ENCODE measurements at regions not wholly inside any gene's neighbourhood (a gene's known extent, or its start where the extent isn't known, plus 50 kb on each side); places are given as distances from the start of the nearest gene placed in this dataset.

GRCh38 chr15:98560338-98560737 is 88.0 kb upstream of the IGF1R start:
- no peaks in the 10 kb centered on the region for H3K27me3 ChIP-seq (ENCODE audit: control insufficient read depth, insufficient read depth, low read length)
- H3K4me3 ChIP-seq (ENCODE audit: insufficient read depth, low read depth, low read length): no peak overlapping the region
- no peaks in the 10 kb centered on the region for H3K36me3 ChIP-seq (replicated peaks; ENCODE audit: control insufficient read depth, insufficient read depth, low read length)
- no peak for DNase-seq

DNA sequence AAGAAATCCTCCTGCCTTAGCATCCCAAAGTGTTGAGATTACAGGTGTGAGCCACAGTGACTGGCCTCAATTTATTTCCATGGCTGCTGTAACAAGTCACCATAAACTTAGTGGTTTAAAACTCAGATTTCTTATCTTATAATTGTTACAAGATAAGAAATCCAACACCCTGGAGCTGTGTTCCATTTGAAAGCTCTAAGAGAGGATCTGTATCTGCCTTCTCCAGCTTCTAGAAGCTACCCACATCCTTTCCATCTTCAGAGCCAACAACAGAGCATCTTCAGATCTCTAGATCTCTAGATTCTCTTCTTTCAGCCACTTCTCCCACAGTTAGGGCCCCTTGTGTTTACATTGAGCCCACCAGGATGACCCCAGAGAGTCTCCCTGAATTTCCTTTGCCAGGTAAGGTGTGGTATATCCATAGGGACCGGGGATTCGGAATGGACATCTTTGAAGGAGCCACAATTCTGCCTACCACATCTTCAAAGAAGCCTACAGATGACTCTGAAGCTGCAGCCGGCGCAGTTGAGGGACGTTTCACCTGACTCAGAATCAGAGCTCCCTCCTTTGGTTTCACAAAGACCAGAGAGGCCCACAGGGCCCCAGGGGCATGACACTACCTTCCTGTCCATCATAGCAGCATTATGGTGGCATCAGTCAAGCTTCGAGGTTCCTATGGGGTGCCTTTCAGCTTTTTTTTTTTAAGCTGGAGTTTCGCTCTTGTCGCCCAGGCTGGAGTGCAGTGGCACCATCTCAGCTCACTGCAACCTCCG is 87.0 kb upstream of the IGF1R start:
- H3K36me3 ChIP-seq (replicated peaks; ENCODE audit: control insufficient read depth, insufficient read depth, low read length): no peaks in the 10 kb centered on the region
- H3K27me3 ChIP-seq (ENCODE audit: control insufficient read depth, insufficient read depth, low read length): no peaks in the 10 kb centered on the region
- no peak overlapping the region for H3K4me3 ChIP-seq (ENCODE audit: insufficient read depth, low read depth, low read length)
- DNase-seq: no peak

DNA sequence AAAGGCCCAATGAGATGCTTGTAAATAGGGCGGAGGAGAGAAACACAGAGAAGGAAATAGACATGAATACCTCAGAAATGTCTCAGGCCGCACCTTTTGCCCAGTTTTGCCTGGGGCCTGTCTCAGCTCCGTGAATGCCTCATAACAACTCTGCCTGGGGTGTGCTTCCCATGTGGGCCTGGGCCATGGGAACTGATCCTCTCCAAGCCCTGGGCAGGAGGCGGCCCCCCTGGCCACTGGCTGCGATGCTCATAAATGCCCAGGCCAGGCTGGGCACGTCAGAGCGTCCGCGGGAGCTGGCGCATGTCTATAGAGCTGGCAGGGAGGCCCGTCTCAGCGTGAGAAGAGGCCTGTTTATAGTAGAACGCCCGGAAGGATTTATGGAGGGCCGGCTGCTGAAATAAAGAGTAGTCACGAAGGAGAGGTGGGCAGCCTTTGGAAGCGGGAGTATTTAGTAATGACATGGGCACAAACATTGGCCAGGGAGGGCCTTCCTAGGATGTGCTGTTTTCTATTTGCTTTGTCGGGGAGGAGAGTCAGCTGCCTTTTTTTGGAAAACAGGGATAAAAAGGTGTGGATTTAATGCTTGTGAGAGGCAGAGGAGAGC is 85.9 kb upstream of the IGF1R start:
- DNase-seq: peak; percentile 35
- no peaks in the 10 kb centered on the region for H3K27me3 ChIP-seq (ENCODE audit: control insufficient read depth, insufficient read depth, low read length)
- H3K36me3 ChIP-seq (replicated peaks; ENCODE audit: control insufficient read depth, insufficient read depth, low read length): no peaks in the 10 kb centered on the region
- H3K4me3 ChIP-seq (ENCODE audit: insufficient read depth, low read depth, low read length): no peak overlapping the region

GRCh38 chr15:98565566-98565965 is 82.8 kb upstream of the IGF1R start:
- Histone ChIP-seq H3K36me3 (replicated peaks; ENCODE audit: control insufficient read depth, insufficient read depth, low read length) (no peaks in the 10 kb centered on the region), H3K4me3 (ENCODE audit: insufficient read depth, low read depth, low read length) (no peak overlapping the region), H3K27me3 (ENCODE audit: control insufficient read depth, insufficient read depth, low read length) (no peaks in the 10 kb centered on the region)
- no peak for DNase-seq

GRCh38 chr15:98567951-98568350 is 80.4 kb upstream of the IGF1R start:
- Histone ChIP-seq H3K27me3 (ENCODE audit: control insufficient read depth, insufficient read depth, low read length) (no peaks in the 10 kb centered on the region), H3K36me3 (replicated peaks; ENCODE audit: control insufficient read depth, insufficient read depth, low read length) (no peaks in the 10 kb centered on the region), H3K4me3 (ENCODE audit: insufficient read depth, low read depth, low read length) (no peak overlapping the region)
- DNase-seq: no peak

DNA sequence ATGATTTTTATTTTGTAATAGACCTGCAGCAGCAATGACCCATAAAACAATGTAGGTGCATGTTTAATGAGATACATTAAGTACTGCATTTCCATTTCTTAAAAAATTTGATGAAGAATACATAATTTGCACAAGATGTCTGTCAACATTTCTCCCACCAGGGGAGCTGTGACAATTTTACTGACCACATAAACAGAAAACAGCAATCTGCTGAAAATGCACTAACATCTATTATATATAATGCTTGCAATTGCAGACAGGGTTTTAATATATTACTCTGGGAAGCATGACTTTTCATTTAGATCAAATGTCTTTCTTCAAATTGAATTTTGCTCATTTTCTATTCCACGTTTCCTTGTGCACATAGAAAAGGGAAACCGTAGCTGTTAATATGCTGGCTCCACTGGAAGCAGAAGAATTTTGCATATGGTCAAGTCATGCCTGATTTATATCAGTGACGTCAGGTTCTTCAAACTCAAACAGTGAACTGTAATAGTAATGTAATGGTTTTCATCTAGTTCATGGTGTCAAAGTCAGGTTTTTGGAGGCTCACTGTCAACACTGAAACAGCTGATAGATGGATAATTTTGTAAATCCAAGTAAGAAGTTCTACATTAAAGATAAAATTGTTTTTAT is 79.8 kb upstream of the IGF1R start:
- Histone ChIP-seq H3K4me3 (ENCODE audit: insufficient read depth, low read depth, low read length) (no peak overlapping the region), H3K36me3 (replicated peaks; ENCODE audit: control insufficient read depth, insufficient read depth, low read length) (no peaks in the 10 kb centered on the region), H3K27me3 (ENCODE audit: control insufficient read depth, insufficient read depth, low read length) (no peaks in the 10 kb centered on the region)
- DNase-seq: no peak

DNA sequence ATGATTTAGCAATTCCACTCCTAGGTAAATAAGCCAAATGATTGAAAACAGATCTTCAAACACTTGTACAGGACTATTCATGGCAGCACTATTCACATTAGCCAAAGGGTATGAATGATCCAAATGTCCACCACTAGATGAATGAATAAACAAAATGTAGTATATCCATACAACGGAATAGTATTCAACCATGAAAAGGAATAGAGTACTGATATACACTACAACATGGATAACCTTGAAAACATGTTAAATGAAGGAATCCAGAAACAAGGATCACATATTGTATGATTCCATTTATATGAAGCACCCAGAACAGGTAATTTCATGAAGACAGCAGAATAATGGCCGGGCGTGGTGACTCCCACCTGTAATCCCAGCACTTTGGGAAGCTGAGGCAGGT is 78.2 kb upstream of the IGF1R start:
- Histone ChIP-seq H3K36me3 (replicated peaks; ENCODE audit: control insufficient read depth, insufficient read depth, low read length) (no peaks in the 10 kb centered on the region), H3K4me3 (ENCODE audit: insufficient read depth, low read depth, low read length) (no peak overlapping the region), H3K27me3 (ENCODE audit: control insufficient read depth, insufficient read depth, low read length) (no peaks in the 10 kb centered on the region)
- DNase-seq: no peak

DNA sequence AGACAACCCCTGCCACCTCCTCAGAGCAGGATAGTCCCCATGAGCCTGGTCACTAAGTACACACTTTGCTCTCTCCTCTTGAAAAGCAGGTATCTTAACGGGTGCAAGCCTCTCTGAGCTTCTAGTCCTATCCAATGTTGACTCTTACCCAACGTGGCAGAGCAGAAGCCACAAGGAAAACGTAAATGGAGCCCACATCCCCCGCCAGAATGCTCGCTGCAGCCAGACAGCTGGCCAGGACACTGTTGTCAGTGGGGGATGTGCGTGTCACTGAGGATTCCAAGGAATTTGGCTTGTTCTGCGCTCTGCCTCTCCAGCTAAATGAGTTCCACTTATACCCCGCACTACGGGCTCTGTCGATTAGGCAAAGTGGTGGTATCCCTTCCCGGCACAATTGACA is 67.8 kb upstream of the IGF1R start:
- H3K36me3 ChIP-seq (replicated peaks; ENCODE audit: control insufficient read depth, insufficient read depth, low read length): no peaks in the 10 kb centered on the region
- H3K4me3 ChIP-seq (ENCODE audit: insufficient read depth, low read depth, low read length): no peak overlapping the region
- no peaks in the 10 kb centered on the region for H3K27me3 ChIP-seq (ENCODE audit: control insufficient read depth, insufficient read depth, low read length)
- peak; percentile 32 for DNase-seq

DNA sequence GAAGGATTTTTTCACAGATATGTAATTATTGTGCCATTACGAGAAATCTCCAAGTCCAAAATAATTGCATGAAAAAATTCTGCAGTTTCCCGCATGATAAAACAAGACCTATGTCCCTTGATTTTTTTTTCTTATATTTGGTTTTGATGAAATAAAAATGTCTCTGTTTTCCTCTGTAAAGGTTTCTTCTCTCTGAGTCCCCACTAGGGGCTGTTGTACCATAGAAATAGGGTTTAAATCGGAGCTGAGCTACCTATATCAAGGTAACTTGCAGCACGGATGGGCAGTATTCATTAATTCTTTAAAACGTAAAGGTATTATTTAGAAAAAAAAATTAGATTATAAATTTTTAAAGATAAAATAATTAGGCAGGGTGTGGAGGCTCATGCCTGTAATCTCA is 66.6 kb upstream of the IGF1R start:
- DNase-seq: peak; percentile 57
- no peaks in the 10 kb centered on the region for H3K27me3 ChIP-seq (ENCODE audit: control insufficient read depth, insufficient read depth, low read length)
- no peaks in the 10 kb centered on the region for H3K36me3 ChIP-seq (replicated peaks; ENCODE audit: control insufficient read depth, insufficient read depth, low read length)
- no peak overlapping the region for H3K4me3 ChIP-seq (ENCODE audit: insufficient read depth, low read depth, low read length)

- DNase-seq: no peak
- H3K27me3 ChIP-seq (ENCODE audit: control insufficient read depth, insufficient read depth, low read length): no peaks in the 10 kb centered on the region
- H3K4me3 ChIP-seq (ENCODE audit: insufficient read depth, low read depth, low read length): no peak overlapping the region
- H3K36me3 ChIP-seq (replicated peaks; ENCODE audit: control insufficient read depth, insufficient read depth, low read length): no peaks in the 10 kb centered on the region
Observed at GRCh38 chr15:98582900-98583554, 65.3 kb upstream of the IGF1R start.

- Histone ChIP-seq H3K27me3 (ENCODE audit: control insufficient read depth, insufficient read depth, low read length) (no peaks in the 10 kb centered on the region), H3K36me3 (replicated peaks; ENCODE audit: control insufficient read depth, insufficient read depth, low read length) (no peaks in the 10 kb centered on the region), H3K4me3 (ENCODE audit: insufficient read depth, low read depth, low read length) (no peak overlapping the region)
- no peak for DNase-seq
Observed at GRCh38 chr15:98583771-98584430, 64.4 kb upstream of the IGF1R start.

DNA sequence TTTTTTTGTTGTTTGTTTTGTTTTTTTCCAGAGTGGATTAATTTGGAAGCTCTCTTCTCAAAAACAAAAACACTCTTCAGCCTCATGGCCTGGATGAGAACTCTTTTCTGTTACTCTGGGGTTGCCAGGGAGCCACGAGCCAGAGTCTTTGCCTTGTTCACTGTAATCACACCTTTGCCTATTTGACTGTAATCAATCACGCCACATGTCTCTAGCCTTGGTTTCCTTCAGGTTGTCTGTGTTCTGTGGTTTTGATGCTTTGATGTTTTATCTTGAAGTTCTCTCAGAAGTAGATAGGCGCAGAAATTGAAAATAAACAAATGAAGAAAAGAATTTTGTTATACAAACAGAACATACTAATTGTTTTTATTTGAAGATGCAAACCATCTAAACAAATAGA is 62.3 kb upstream of the IGF1R start:
- H3K4me3 ChIP-seq (ENCODE audit: insufficient read depth, low read depth, low read length): no peak overlapping the region
- H3K27me3 ChIP-seq (ENCODE audit: control insufficient read depth, insufficient read depth, low read length): no peaks in the 10 kb centered on the region
- no peak for DNase-seq
- no peaks in the 10 kb centered on the region for H3K36me3 ChIP-seq (replicated peaks; ENCODE audit: control insufficient read depth, insufficient read depth, low read length)

- Histone ChIP-seq H3K36me3 (replicated peaks; ENCODE audit: control insufficient read depth, insufficient read depth, low read length) (no peaks in the 10 kb centered on the region), H3K27me3 (ENCODE audit: control insufficient read depth, insufficient read depth, low read length) (no peaks in the 10 kb centered on the region), H3K4me3 (ENCODE audit: insufficient read depth, low read depth, low read length) (no peak overlapping the region)
- peak; percentile 28 for DNase-seq
Observed at GRCh38 chr15:98592136-98592535, 56.2 kb upstream of the IGF1R start.

GRCh38 chr15:98596131-98596530 is 52.2 kb upstream of the IGF1R start:
- Histone ChIP-seq H3K4me3 (ENCODE audit: insufficient read depth, low read depth, low read length) (no peak overlapping the region), H3K36me3 (replicated peaks; ENCODE audit: control insufficient read depth, insufficient read depth, low read length) (no peaks in the 10 kb centered on the region), H3K27me3 (ENCODE audit: control insufficient read depth, insufficient read depth, low read length) (no peaks in the 10 kb centered on the region)
- DNase-seq: no peak
